ENCODE measurements at regions not wholly inside any gene's neighbourhood (a gene's known extent, or its start where the extent isn't known, plus 50 kb on each side); places are given as distances from the start of the nearest gene placed in this dataset.
A peak's percentile ranks its signal among the peaks of the same experiment; 100 is the strongest.

- no peak for DNase-seq (ENCODE audit: low spot score)
Observed at GRCh38 chr2:215620528-215620927, 184.7 kb upstream of the FN1 start.

GRCh38 chr2:215619989-215620388 is 184.1 kb upstream of the FN1 start:
- no peak for DNase-seq (ENCODE audit: low spot score)

- DNase-seq (ENCODE audit: low spot score): no peak
Observed at GRCh38 chr2:215619022-215619958, 183.4 kb upstream of the FN1 start.

- DNase-seq (ENCODE audit: low spot score): no peak
Observed at GRCh38 chr2:215618145-215618544, 182.3 kb upstream of the FN1 start.

GRCh38 chr2:215617060-215617824 is 181.4 kb upstream of the FN1 start:
- DNase-seq (ENCODE audit: low spot score): no peak

- DNase-seq (ENCODE audit: low spot score): no peak
Observed at GRCh38 chr2:215615803-215616174, 179.9 kb upstream of the FN1 start.

GRCh38 chr2:215615067-215615802 is 179.4 kb upstream of the FN1 start:
- no peak for DNase-seq (ENCODE audit: low spot score)

GRCh38 chr2:215614296-215614695 is 178.4 kb upstream of the FN1 start:
- no peak for DNase-seq (ENCODE audit: low spot score)

- no peak for DNase-seq (ENCODE audit: low spot score)
Observed at GRCh38 chr2:215613888-215614287, 178.0 kb upstream of the FN1 start.

GRCh38 chr2:215613280-215613679 is 177.4 kb upstream of the FN1 start:
- DNase-seq (ENCODE audit: low spot score): no peak

GRCh38 chr2:215612786-215613185 is 176.9 kb upstream of the FN1 start:
- DNase-seq (ENCODE audit: low spot score): peak; percentile 32

GRCh38 chr2:215611609-215612386 is 175.9 kb upstream of the FN1 start:
- no peak for DNase-seq (ENCODE audit: low spot score)

GRCh38 chr2:215609089-215610032 is 173.5 kb upstream of the FN1 start:
- peak; percentile 13 for DNase-seq (ENCODE audit: low spot score)

GRCh38 chr2:215607766-215608165 is 171.9 kb upstream of the FN1 start:
- peak; percentile 27 for DNase-seq (ENCODE audit: low spot score)

- no peak for DNase-seq (ENCODE audit: low spot score)
Observed at GRCh38 chr2:215606219-215606618, 170.4 kb upstream of the FN1 start.

GRCh38 chr2:215605214-215605613 is 169.3 kb upstream of the FN1 start:
- DNase-seq (ENCODE audit: low spot score): no peak

GRCh38 chr2:215604606-215605005 is 168.7 kb upstream of the FN1 start:
- DNase-seq (ENCODE audit: low spot score): no peak

- DNase-seq (ENCODE audit: low spot score): no peak
Observed at GRCh38 chr2:215603440-215603839, 167.6 kb upstream of the FN1 start.

GRCh38 chr2:215602997-215603396 is 167.1 kb upstream of the FN1 start:
- DNase-seq (ENCODE audit: low spot score): no peak

- peak; percentile 42 for DNase-seq (ENCODE audit: low spot score)
Observed at GRCh38 chr2:215601990-215602721, 166.3 kb upstream of the FN1 start.
